ENCODE measurements at regions not wholly inside any gene's neighbourhood (a gene's known extent, or its start where the extent isn't known, plus 50 kb on each side); places are given as distances from the start of the nearest gene placed in this dataset.

GRCh38 chr3:157671656-157672055, 168.4 kb upstream of the VEPH1 start:
- no peak for TF ChIP-seq CTCF (IDR thresholded peaks at IDR 0.05)
- Histone ChIP-seq H3K4me3 (no peak overlapping the region), H3K27ac (no peak overlapping the region), H3K9me3 (no peaks in the 10 kb centered on the region), H3K4me1 (no peaks in the 10 kb centered on the region), H3K27me3 (no peaks in the 10 kb centered on the region), H3K36me3 (no peaks in the 10 kb centered on the region)
- no peak for DNase-seq (ENCODE audit: low spot score)

GRCh38 chr3:157669416-157669815, 166.2 kb upstream of the VEPH1 start:
- Histone ChIP-seq H3K4me1 (no peaks in the 10 kb centered on the region), H3K4me3 (no peak overlapping the region), H3K9me3 (no peaks in the 10 kb centered on the region), H3K27ac (no peak overlapping the region), H3K36me3 (no peaks in the 10 kb centered on the region), H3K27me3 (no peaks in the 10 kb centered on the region)
- no peak for DNase-seq (ENCODE audit: low spot score)
- TF ChIP-seq CTCF (IDR thresholded peaks at IDR 0.05): no peak

GRCh38 chr3:157667493-157667892, 164.3 kb upstream of the VEPH1 start:
- H3K9me3 ChIP-seq: no peaks in the 10 kb centered on the region
- H3K4me1 ChIP-seq: no peaks in the 10 kb centered on the region
- no peaks in the 10 kb centered on the region for H3K27me3 ChIP-seq
- no peak overlapping the region for H3K27ac ChIP-seq
- TF ChIP-seq CTCF (IDR thresholded peaks at IDR 0.05): no peak
- no peak overlapping the region for H3K4me3 ChIP-seq
- DNase-seq (ENCODE audit: low spot score): no peak
- H3K36me3 ChIP-seq: no peaks in the 10 kb centered on the region

- no peak for DNase-seq (ENCODE audit: low spot score)
- Histone ChIP-seq H3K36me3 (no peaks in the 10 kb centered on the region), H3K27ac (no peak overlapping the region)
Observed at GRCh38 chr3:157662171-157662570, 159.0 kb upstream of the VEPH1 start.

GRCh38 chr3:157660847-157661246, 157.6 kb upstream of the VEPH1 start:
- H3K36me3 ChIP-seq: no peaks in the 10 kb centered on the region
- DNase-seq (ENCODE audit: low spot score): no peak
- H3K27me3 ChIP-seq: no peaks in the 10 kb centered on the region
- no peaks in the 10 kb centered on the region for H3K4me1 ChIP-seq
- TF ChIP-seq CTCF (IDR thresholded peaks at IDR 0.05): no peak
- no peak overlapping the region for H3K4me3 ChIP-seq
- no peak overlapping the region for H3K27ac ChIP-seq
- H3K9me3 ChIP-seq: no peaks in the 10 kb centered on the region

More at GRCh38 chr3:157662171-157662570, 159.0 kb upstream of the VEPH1 start:
- Histone ChIP-seq H3K9me3 (no peaks in the 10 kb centered on the region), H3K4me3 (no peak overlapping the region), H3K4me1 (no peaks in the 10 kb centered on the region), H3K27me3 (no peaks in the 10 kb centered on the region)
- no peak for TF ChIP-seq CTCF (IDR thresholded peaks at IDR 0.05)

- no peaks in the 10 kb centered on the region for H3K9me3 ChIP-seq
- no peaks in the 10 kb centered on the region for H3K4me1 ChIP-seq
- no peaks in the 10 kb centered on the region for H3K27me3 ChIP-seq
- H3K36me3 ChIP-seq: no peaks in the 10 kb centered on the region
- no peak for DNase-seq (ENCODE audit: low spot score)
- no peak overlapping the region for H3K4me3 ChIP-seq
- H3K27ac ChIP-seq: no peak overlapping the region
- no peak for TF ChIP-seq CTCF (IDR thresholded peaks at IDR 0.05)
Observed at GRCh38 chr3:157652366-157652765, 149.2 kb upstream of the VEPH1 start.

Data from right atrium auricular region (tissue), 2 donors.